ENCODE measurements at regions not wholly inside any gene's neighbourhood (a gene's known extent, or its start where the extent isn't known, plus 50 kb on each side); places are given as distances from the start of the nearest gene placed in this dataset.

DNA sequence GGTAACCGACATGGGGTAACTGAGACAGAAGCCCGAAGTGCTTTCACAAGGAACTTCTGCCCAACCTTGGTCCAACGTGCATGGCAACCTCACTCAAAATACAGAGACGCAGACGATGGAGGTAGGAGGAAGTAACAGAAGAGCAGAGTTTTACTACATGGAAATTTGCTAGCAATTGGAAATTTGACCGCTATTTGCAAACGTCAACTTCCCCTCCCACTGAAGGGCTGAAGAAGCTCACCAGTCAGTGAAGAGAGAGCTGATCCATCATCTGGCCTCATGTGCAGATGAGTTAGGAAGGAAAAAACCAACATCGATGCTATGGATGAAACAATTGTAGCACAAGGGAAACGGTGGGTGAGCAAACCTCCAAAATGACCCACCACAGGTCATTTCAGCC is 196.7 kb downstream of the RGS3 start:
- Histone ChIP-seq H3K4me2 (no peak overlapping the region), H2AFZ (ENCODE audit: low read depth) (no peak overlapping the region), H3F3A (replicated peaks; ENCODE audit: insufficient read depth) (no peaks in the 10 kb centered on the region), H3K9me2 (no peaks in the 10 kb centered on the region), H4K20me1 (ENCODE audit: insufficient read depth) (no peaks in the 10 kb centered on the region), H3K36me3 (replicated peaks in 1 of 2; ENCODE audit: control insufficient read depth in 1 of 2, insufficient read depth in 2 of 2, low read length in 1 of 2) (no peaks in the 10 kb centered on the region), H3K4me1 (ENCODE audit: control insufficient read depth in 1 of 2, insufficient read depth in 2 of 2, low read depth in 1 of 2, low read length in 1 of 2) (peaks cover 4 to 7% of the 10 kb centered on the region in 2 experiments; a peak in 2 of 4 replicates), H3K9me3 (no peaks in the 10 kb centered on the region), H3K4me3 (ENCODE audit: low read depth in 2 of 2, low read length in 1 of 2) (no peak overlapping the region), H3K79me2 (ENCODE audit: insufficient read depth) (no peaks in the 10 kb centered on the region), H3K27ac (ENCODE audit: low read depth in 2 of 2, low read length in 1 of 2) (no peak overlapping the region), H3K9ac (no peak overlapping the region), H3K27me3 (ENCODE audit: insufficient read depth) (no peaks in the 10 kb centered on the region)
- WGBS (ENCODE audit: low lambda C conversion rate): 89% methylated on average over 9 of the region's 9 CpGs
- TF ChIP-seq, protein P1, sequence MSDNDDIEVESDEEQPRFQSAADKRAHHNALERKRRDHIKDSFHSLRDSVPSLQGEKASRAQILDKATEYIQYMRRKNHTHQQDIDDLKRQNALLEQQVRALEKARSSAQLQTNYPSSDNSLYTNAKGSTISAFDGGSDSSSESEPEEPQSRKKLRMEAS (IDR thresholded peaks at IDR 0.05; ENCODE audit: low read depth): no peak
- TF ChIP-seq RFX5 (IDR thresholded peaks at IDR 0.05; ENCODE audit: low read length) (no peak), NRF1 (IDR thresholded peaks at IDR 0.05; ENCODE audit: low read depth, low read length) (no peak), RCOR1 (IDR thresholded peaks at IDR 0.05; ENCODE audit: low read length) (no peak), NFIC (IDR thresholded peaks at IDR 0.05; ENCODE audit: borderline replicate concordance) (no peak), MXI1 (IDR thresholded peaks at IDR 0.05; ENCODE audit: low read depth, low read length) (no peak), FOXM1 (IDR thresholded peaks at IDR 0.05; ENCODE audit: low read depth) (no peak), FOXJ3 (CRISPR knock-in tag; IDR thresholded peaks at IDR 0.05) (no peak), MEF2A (IDR thresholded peaks at IDR 0.05; ENCODE audit: borderline replicate concordance, low read depth) (no peak)
- TF ChIP-seq, protein P2, sequence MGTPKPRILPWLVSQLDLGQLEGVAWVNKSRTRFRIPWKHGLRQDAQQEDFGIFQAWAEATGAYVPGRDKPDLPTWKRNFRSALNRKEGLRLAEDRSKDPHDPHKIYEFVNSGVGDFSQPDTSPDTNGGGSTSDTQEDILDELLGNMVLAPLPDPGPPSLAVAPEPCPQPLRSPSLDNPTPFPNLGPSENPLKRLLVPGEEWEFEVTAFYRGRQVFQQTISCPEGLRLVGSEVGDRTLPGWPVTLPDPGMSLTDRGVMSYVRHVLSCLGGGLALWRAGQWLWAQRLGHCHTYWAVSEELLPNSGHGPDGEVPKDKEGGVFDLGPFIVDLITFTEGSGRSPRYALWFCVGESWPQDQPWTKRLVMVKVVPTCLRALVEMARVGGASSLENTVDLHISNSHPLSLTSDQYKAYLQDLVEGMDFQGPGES (IDR thresholded peaks at IDR 0.05; ENCODE audit: low read depth, low read length): no peak
- POLR2A ChIA-PET: no interaction called here
- DNase-seq: no peak
- CTCF ChIA-PET: interaction anchor here (0.9 to 19.0 kb wide), 3 partner anchors 10 to 213 kb away, joined by 4 to 1335 read pairs (median 191); no protein-coding TSS in a partner anchor

DNA sequence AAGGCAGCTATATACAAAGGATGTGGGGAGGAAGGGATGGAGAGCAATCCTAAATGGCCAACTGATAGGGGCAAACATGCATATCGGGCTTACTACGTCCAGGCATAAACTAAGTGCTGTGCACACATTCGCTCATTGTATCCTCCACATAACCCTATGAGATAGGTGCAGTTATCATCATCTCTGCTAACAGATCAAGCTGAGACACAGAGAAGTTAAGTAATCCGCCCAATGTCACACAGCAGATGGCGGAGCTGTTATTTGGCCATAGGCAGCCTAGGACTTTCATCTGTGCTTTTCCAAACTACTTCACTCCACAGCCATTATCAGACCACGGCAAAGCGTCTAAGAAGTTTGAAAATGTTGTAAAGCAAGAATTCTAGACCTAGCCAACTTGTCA is 197.5 kb downstream of the RGS3 start:
- H3K9me2 ChIP-seq: no peaks in the 10 kb centered on the region
- H3K4me1 ChIP-seq (ENCODE audit: control insufficient read depth in 1 of 2, insufficient read depth in 2 of 2, low read depth in 1 of 2, low read length in 1 of 2): peaks cover 4 to 6% of the 10 kb centered on the region in 2 experiments; a peak in 1 of 4 replicates
- no peak for DNase-seq
- H3K4me2 ChIP-seq: no peak overlapping the region
- H4K20me1 ChIP-seq (ENCODE audit: insufficient read depth): no peaks in the 10 kb centered on the region
- ChIA-PET CTCF (interaction anchor here (0.9 to 19.0 kb wide), 4 partner anchors 8 to 213 kb away, joined by 3 to 1335 read pairs (median 98); no protein-coding TSS in a partner anchor), POLR2A (no interaction called here)
- H3K27ac ChIP-seq (ENCODE audit: low read depth in 2 of 2, low read length in 1 of 2): no peak overlapping the region
- TF ChIP-seq FOXJ3 (CRISPR knock-in tag; IDR thresholded peaks at IDR 0.05): no peak
- TF ChIP-seq, protein P2 (IDR thresholded peaks at IDR 0.05; ENCODE audit: low read depth, low read length): no peak
- TF ChIP-seq EZH2phosphoT487 (IDR thresholded peaks at IDR 0.05; ENCODE audit: borderline replicate concordance, low read depth): no peak
- no peak for TF ChIP-seq YY1 (IDR thresholded peaks at IDR 0.05; ENCODE audit: low read depth)
- no peak for TF ChIP-seq CHD2 (IDR thresholded peaks at IDR 0.05; ENCODE audit: low read length, partially characterized antibody)
- TF ChIP-seq, protein P3, sequence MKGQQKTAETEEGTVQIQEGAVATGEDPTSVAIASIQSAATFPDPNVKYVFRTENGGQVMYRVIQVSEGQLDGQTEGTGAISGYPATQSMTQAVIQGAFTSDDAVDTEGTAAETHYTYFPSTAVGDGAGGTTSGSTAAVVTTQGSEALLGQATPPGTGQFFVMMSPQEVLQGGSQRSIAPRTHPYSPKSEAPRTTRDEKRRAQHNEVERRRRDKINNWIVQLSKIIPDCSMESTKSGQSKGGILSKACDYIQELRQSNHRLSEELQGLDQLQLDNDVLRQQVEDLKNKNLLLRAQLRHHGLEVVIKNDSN (IDR thresholded peaks at IDR 0.05; ENCODE audit: borderline replicate concordance, low read depth): no peak
- TF ChIP-seq SMC3 (IDR thresholded peaks at IDR 0.05; ENCODE audit: low read depth, low read length): no peak
- no peak for TF ChIP-seq RCOR1 (IDR thresholded peaks at IDR 0.05; ENCODE audit: low read length)
- no peak for TF ChIP-seq TAF1 (IDR thresholded peaks at IDR 0.05; ENCODE audit: borderline replicate concordance, low read depth, low read length)
- TF ChIP-seq, protein P1 (IDR thresholded peaks at IDR 0.05; ENCODE audit: low read depth): no peak
- TF ChIP-seq RXRA (IDR thresholded peaks at IDR 0.05; ENCODE audit: borderline replicate concordance, low read depth): no peak
- no peak for TF ChIP-seq ELF1 (IDR thresholded peaks at IDR 0.05)
- no peak overlapping the region for H3K9ac ChIP-seq
- no peaks in the 10 kb centered on the region for H3K9me3 ChIP-seq
- H3K36me3 ChIP-seq (replicated peaks in 1 of 2; ENCODE audit: control insufficient read depth in 1 of 2, insufficient read depth in 2 of 2, low read length in 1 of 2): no peaks in the 10 kb centered on the region
- no peaks in the 10 kb centered on the region for H3F3A ChIP-seq (replicated peaks; ENCODE audit: insufficient read depth)
- no peaks in the 10 kb centered on the region for H3K79me2 ChIP-seq (ENCODE audit: insufficient read depth)
- H3K4me3 ChIP-seq (ENCODE audit: low read depth in 2 of 2, low read length in 1 of 2): no peak overlapping the region
- H2AFZ ChIP-seq (ENCODE audit: low read depth): no peak overlapping the region
- WGBS (ENCODE audit: low lambda C conversion rate): 87% methylated on average over 7 of the region's 7 CpGs
- no peaks in the 10 kb centered on the region for H3K27me3 ChIP-seq (ENCODE audit: insufficient read depth)
